IPS DF 6.9 (cell line): ENCODE measurements at regions not wholly inside any gene's neighbourhood (a gene's known extent, or its start where the extent isn't known, plus 50 kb on each side); places are given as distances from the start of the nearest gene placed in this dataset.

ENCODE experiments used
- DNase-seq: peaks from one replicate; pipeline ENCODE4 v3.0.0-alpha.2; 2013; ENCODE audit warnings: low read depth, low spot score
- H3K27ac ChIP-seq: one replicate; pipeline ENCODE4 v1.5.1; 2013; ENCODE audit warnings: low read length, control low read depth
- H3K27me3 ChIP-seq: 2 replicates; pipeline ENCODE4 v1.6.1; 2013; ENCODE audit warnings: mild to moderate bottlenecking, low read length; ENCODE audit not compliant: control insufficient read depth, insufficient read depth
- H3K36me3 ChIP-seq: 2 replicates; pipeline ENCODE4 v1.6.1; 2013; ENCODE audit warnings: low read length; ENCODE audit not compliant: control insufficient read depth, insufficient read depth
- H3K4me1 ChIP-seq: 2 replicates; pipeline ENCODE4 v1.6.1; 2013; ENCODE audit warnings: low read length; ENCODE audit not compliant: control insufficient read depth, insufficient read depth
- H3K4me3 ChIP-seq: 2 replicates; pipeline ENCODE4 v1.5.1; 2013; ENCODE audit warnings: mild to moderate bottlenecking, low read length
- H3K9me3 ChIP-seq: 2 replicates; pipeline ENCODE4 v1.6.1; 2013; ENCODE audit warnings: low read length, inconsistent platforms; ENCODE audit not compliant: control insufficient read depth, insufficient read depth
- WGBS: extraction: QIAGEN DNeasy Blood & Tissue Kit; methylation state at CpG from one replicate; pipeline ENCODE4 v1.1.7; 2013; ENCODE audit warnings: mixed read lengths, missing lambda C conversion rate; ENCODE audit not compliant: insufficient read length, insufficient coverage; 5-methylcytosine and 5-hydroxymethylcytosine counted together

GRCh38 chr20:39605361-39605760 is 643.2 kb downstream of the DHX35 start:
- Histone ChIP-seq H3K36me3 (no peaks in the 10 kb centered on the region), H3K27ac (no peak overlapping the region), H3K4me1 (no peaks in the 10 kb centered on the region), H3K4me3 (no peak overlapping the region), H3K27me3 (no peaks in the 10 kb centered on the region), H3K9me3 (no peaks in the 10 kb centered on the region; the same call in 1 of the 2 replicates)
- WGBS, result 100% methylated on average over 1 of the region's 2 CpGs
- DNase-seq, result no peak

GRCh38 chr20:39603219-39603618 is 641.1 kb downstream of the DHX35 start:
- Histone ChIP-seq H3K4me3 (no peak overlapping the region), H3K27ac (no peak overlapping the region), H3K4me1 (no peaks in the 10 kb centered on the region), H3K27me3 (no peaks in the 10 kb centered on the region), H3K36me3 (no peaks in the 10 kb centered on the region), H3K9me3 (no peaks in the 10 kb centered on the region; the same call in 1 of the 2 replicates)
- DNase-seq, result no peak
- no CpG with 5 or more reads among the region's 7 CpGs for WGBS

- H3K4me1 ChIP-seq, result no peaks in the 10 kb centered on the region
- no peak for DNase-seq
- H3K9me3 ChIP-seq, result no peaks in the 10 kb centered on the region; the same call in 1 of the 2 replicates
- H3K27me3 ChIP-seq, result no peaks in the 10 kb centered on the region
- H3K36me3 ChIP-seq, result no peaks in the 10 kb centered on the region
- no peak overlapping the region for H3K4me3 ChIP-seq
- H3K27ac ChIP-seq, result no peak overlapping the region
- no CpG with 5 or more reads among the region's 2 CpGs for WGBS
Observed at GRCh38 chr20:39602649-39603048, 640.5 kb downstream of the DHX35 start.

- H3K27ac ChIP-seq, result no peak overlapping the region
- H3K36me3 ChIP-seq, result no peaks in the 10 kb centered on the region
- WGBS, result no CpG with 5 or more reads among the region's 3 CpGs
- no peaks in the 10 kb centered on the region for H3K27me3 ChIP-seq
- no peak for DNase-seq
- no peaks in the 10 kb centered on the region for H3K4me1 ChIP-seq
- H3K9me3 ChIP-seq, result no peaks in the 10 kb centered on the region; the same call in 1 of the 2 replicates
- no peak overlapping the region for H3K4me3 ChIP-seq
Observed at GRCh38 chr20:39600871-39601270, 638.7 kb downstream of the DHX35 start.

GRCh38 chr20:39600156-39600555 is 638.0 kb downstream of the DHX35 start:
- whole genome bisulfite sequencing, result 100% methylated on average over 1 of the region's 1 CpG
- Histone ChIP-seq H3K27ac (no peak overlapping the region), H3K4me3 (no peak overlapping the region), H3K4me1 (no peaks in the 10 kb centered on the region), H3K9me3 (no peaks in the 10 kb centered on the region; the same call in 1 of the 2 replicates), H3K36me3 (no peaks in the 10 kb centered on the region), H3K27me3 (no peaks in the 10 kb centered on the region)
- DNase-seq, result no peak

GRCh38 chr20:39596554-39596953 is 634.4 kb downstream of the DHX35 start:
- Histone ChIP-seq H3K27ac (no peak overlapping the region), H3K27me3 (no peaks in the 10 kb centered on the region), H3K36me3 (no peaks in the 10 kb centered on the region), H3K9me3 (no peaks in the 10 kb centered on the region), H3K4me1 (no peaks in the 10 kb centered on the region), H3K4me3 (no peak overlapping the region)
- no peak for DNase-seq
- WGBS, result no CpG with 5 or more reads among the region's 6 CpGs

- DNase-seq, result no peak
- Histone ChIP-seq H3K9me3 (no peaks in the 10 kb centered on the region), H3K27me3 (no peaks in the 10 kb centered on the region), H3K36me3 (no peaks in the 10 kb centered on the region), H3K27ac (no peak overlapping the region), H3K4me3 (no peak overlapping the region), H3K4me1 (no peaks in the 10 kb centered on the region)
- no CpG with 5 or more reads among the region's 7 CpGs for WGBS
Observed at GRCh38 chr20:39592371-39592770, 630.2 kb downstream of the DHX35 start.

GRCh38 chr20:39588148-39588757 is 626.1 kb downstream of the DHX35 start:
- H3K9me3 ChIP-seq, result no peaks in the 10 kb centered on the region
- DNase-seq, result no peak
- H3K27me3 ChIP-seq, result no peaks in the 10 kb centered on the region
- H3K36me3 ChIP-seq, result no peaks in the 10 kb centered on the region
- no peak overlapping the region for H3K27ac ChIP-seq
- H3K4me3 ChIP-seq, result no peak overlapping the region
- WGBS, result no CpG with 5 or more reads among the region's 5 CpGs
- H3K4me1 ChIP-seq, result no peaks in the 10 kb centered on the region

GRCh38 chr20:39581034-39581433 is 618.9 kb downstream of the DHX35 start:
- Histone ChIP-seq H3K4me3 (no peak overlapping the region), H3K36me3 (no peaks in the 10 kb centered on the region), H3K9me3 (no peaks in the 10 kb centered on the region), H3K4me1 (no peaks in the 10 kb centered on the region), H3K27me3 (no peaks in the 10 kb centered on the region), H3K27ac (no peak overlapping the region)
- no CpG with 5 or more reads among the region's 1 CpG for WGBS
- no peak for DNase-seq

- Histone ChIP-seq H3K27me3 (no peaks in the 10 kb centered on the region), H3K36me3 (no peaks in the 10 kb centered on the region), H3K4me1 (no peaks in the 10 kb centered on the region), H3K27ac (no peak overlapping the region), H3K9me3 (no peaks in the 10 kb centered on the region), H3K4me3 (no peak overlapping the region)
- whole genome bisulfite sequencing, result no CpG with 5 or more reads among the region's 5 CpGs
- DNase-seq, result no peak
Observed at GRCh38 chr20:39576771-39577170, 614.6 kb downstream of the DHX35 start.

GRCh38 chr20:39574061-39574460 is 611.9 kb downstream of the DHX35 start:
- no peaks in the 10 kb centered on the region for H3K27me3 ChIP-seq

More at GRCh38 chr20:39574061-39574460, 611.9 kb downstream of the DHX35 start:
- H3K4me3 ChIP-seq, result no peak overlapping the region
- no peaks in the 10 kb centered on the region for H3K36me3 ChIP-seq
- H3K4me1 ChIP-seq, result no peaks in the 10 kb centered on the region
- no peak for DNase-seq
- no peak overlapping the region for H3K27ac ChIP-seq
- WGBS, result no CpG with 5 or more reads among the region's 2 CpGs
- no peaks in the 10 kb centered on the region for H3K9me3 ChIP-seq
